ENCODE measurements at regions not wholly inside any gene's neighbourhood (a gene's known extent, or its start where the extent isn't known, plus 50 kb on each side); places are given as distances from the start of the nearest gene placed in this dataset.

DNA sequence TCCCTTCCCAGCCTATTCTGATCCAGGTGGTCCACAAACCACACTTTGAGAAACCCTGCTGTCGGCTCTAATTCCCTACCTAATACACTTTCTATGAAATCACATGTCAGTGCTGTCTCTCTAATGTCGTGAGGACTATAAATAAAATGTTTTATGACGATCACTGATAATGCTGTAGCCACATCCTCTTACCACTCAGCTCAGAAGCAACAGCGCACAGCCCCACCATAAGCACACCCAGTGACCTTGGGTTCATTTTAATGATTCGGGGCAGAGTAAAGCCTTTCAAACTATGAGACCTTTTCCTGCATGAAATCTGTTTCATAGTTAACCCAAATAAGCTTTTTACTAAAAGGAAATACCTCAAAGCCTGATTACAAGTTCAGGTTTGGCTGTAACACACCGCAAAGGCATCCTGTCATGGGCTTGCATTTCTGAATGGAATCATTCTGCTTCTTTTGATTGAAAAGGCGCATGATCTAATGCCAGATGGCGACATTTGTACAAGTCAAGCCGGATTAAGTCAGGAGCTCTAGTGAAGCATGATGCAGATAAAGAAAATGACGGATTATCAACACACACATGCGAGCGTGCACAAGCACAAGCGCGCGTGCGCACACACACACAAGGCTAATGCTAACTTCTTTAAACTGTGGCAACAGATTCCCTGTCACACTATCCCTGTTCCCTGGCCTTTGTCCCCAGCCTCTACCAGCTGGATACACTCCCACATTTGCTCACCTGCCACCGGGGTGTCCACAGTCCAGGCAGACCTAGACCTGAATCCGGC is 180.5 kb upstream of the PDE1C start:
- no peaks in the 10 kb centered on the region for H3K36me3 ChIP-seq
- no peak for DNase-seq
- H3K27me3 ChIP-seq, result no peaks in the 10 kb centered on the region
- TF ChIP-seq POLR2A (IDR thresholded peaks at IDR 0.05), result no peak
- TF ChIP-seq, protein P1, sequence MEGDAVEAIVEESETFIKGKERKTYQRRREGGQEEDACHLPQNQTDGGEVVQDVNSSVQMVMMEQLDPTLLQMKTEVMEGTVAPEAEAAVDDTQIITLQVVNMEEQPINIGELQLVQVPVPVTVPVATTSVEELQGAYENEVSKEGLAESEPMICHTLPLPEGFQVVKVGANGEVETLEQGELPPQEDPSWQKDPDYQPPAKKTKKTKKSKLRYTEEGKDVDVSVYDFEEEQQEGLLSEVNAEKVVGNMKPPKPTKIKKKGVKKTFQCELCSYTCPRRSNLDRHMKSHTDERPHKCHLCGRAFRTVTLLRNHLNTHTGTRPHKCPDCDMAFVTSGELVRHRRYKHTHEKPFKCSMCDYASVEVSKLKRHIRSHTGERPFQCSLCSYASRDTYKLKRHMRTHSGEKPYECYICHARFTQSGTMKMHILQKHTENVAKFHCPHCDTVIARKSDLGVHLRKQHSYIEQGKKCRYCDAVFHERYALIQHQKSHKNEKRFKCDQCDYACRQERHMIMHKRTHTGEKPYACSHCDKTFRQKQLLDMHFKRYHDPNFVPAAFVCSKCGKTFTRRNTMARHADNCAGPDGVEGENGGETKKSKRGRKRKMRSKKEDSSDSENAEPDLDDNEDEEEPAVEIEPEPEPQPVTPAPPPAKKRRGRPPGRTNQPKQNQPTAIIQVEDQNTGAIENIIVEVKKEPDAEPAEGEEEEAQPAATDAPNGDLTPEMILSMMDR (IDR thresholded peaks at IDR 0.05), result no peak
- no peaks in the 10 kb centered on the region for H3K9me3 ChIP-seq
- H3K4me3 ChIP-seq, result no peak overlapping the region
- no peak overlapping the region for H3K27ac ChIP-seq
- H3K4me1 ChIP-seq, result no peaks in the 10 kb centered on the region
- intact Hi-C loops (cut with DNase I; ENCODE audit: low total_unique reads), result no loop called here

DNA sequence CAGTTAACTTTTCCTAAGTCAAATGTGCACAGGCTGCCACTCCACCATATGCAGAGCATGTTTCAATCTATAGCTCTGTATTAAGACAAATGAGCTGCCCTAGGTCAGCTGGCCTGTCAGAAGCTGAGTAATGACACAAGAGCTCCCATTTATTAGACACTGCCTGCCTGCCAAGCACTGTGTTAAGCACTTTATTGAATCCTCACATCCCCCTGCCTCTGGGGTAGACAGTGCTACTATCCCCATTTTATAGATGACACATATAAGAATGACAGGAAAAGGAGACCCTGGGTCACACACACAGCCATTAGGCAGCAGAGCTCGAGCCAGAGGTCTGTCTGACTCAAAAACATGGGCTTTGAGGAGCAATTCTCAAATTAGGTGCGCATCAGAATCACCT is 179.8 kb upstream of the PDE1C start:
- Histone ChIP-seq H3K27me3 (no peaks in the 10 kb centered on the region), H3K4me3 (no peak overlapping the region), H3K4me1 (no peaks in the 10 kb centered on the region), H3K36me3 (no peaks in the 10 kb centered on the region), H3K9me3 (no peaks in the 10 kb centered on the region), H3K27ac (no peak overlapping the region)
- TF ChIP-seq, protein P1 (IDR thresholded peaks at IDR 0.05), result no peak
- no peak for TF ChIP-seq POLR2A (IDR thresholded peaks at IDR 0.05)
- DNase-seq, result no peak
- intact Hi-C loops (cut with DNase I; ENCODE audit: low total_unique reads), result no loop called here

DNA sequence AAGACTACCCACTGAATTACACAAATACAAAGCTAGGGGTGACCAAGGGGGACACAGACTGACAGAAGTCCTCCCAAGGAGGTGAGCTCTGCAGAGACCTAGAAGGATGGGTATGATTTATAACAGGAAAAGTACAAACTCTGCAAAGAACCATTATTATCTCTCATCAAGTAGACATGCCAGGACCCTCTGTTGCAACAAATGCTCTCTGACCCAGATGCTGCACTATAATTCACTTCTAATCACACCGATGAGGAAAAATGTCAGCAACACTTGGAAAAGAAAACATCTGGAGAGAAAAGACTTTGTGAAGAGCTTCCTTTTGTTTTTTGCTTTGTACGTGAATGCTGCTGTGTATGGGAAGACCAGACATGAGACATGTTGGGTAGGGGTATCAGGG is 178.3 kb upstream of the PDE1C start:
- Histone ChIP-seq H3K27me3 (no peaks in the 10 kb centered on the region), H3K27ac (no peak overlapping the region), H3K36me3 (no peaks in the 10 kb centered on the region), H3K9me3 (no peaks in the 10 kb centered on the region), H3K4me3 (no peak overlapping the region), H3K4me1 (no peaks in the 10 kb centered on the region)
- no peak for DNase-seq
- intact Hi-C loops (cut with DNase I; ENCODE audit: low total_unique reads), result no loop called here
- TF ChIP-seq, protein P1 (IDR thresholded peaks at IDR 0.05), result no peak
- TF ChIP-seq POLR2A (IDR thresholded peaks at IDR 0.05), result no peak

DNA sequence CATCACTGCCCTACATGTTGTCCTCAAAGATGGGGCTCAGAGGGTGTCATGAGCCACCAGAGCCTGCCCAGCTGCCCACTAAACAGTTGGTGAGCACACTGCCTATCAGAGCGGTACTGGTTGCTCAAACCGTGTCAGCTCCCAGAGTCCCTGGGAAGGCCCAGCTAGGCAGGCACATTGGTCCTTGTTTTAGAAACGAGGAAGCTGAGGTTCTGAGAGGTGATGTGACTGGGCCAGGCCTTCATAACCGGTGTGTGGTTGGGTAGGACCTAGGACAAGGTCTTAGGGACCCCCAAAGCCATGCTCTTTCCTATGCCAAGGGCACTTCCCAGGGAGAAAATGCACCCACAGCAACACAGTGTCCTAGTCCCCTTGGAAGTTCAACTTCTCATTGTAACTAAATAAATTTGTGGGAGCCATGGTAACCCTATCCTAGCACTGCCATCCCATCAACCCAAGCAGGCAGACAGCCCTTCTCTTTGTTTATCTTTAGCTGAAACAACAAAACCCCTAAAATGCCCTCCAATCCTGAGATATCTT is 174.7 kb upstream of the PDE1C start:
- H3K4me3 ChIP-seq, result no peak overlapping the region
- TF ChIP-seq, protein P1 (IDR thresholded peaks at IDR 0.05), result no peak
- TF ChIP-seq POLR2A (IDR thresholded peaks at IDR 0.05), result no peak
- no peak overlapping the region for H3K27ac ChIP-seq
- no peaks in the 10 kb centered on the region for H3K4me1 ChIP-seq
- no peak for DNase-seq
- H3K9me3 ChIP-seq, result no peaks in the 10 kb centered on the region
- no peaks in the 10 kb centered on the region for H3K27me3 ChIP-seq
- intact Hi-C loops (cut with DNase I; ENCODE audit: low total_unique reads), result no loop called here
- H3K36me3 ChIP-seq, result no peaks in the 10 kb centered on the region

DNA sequence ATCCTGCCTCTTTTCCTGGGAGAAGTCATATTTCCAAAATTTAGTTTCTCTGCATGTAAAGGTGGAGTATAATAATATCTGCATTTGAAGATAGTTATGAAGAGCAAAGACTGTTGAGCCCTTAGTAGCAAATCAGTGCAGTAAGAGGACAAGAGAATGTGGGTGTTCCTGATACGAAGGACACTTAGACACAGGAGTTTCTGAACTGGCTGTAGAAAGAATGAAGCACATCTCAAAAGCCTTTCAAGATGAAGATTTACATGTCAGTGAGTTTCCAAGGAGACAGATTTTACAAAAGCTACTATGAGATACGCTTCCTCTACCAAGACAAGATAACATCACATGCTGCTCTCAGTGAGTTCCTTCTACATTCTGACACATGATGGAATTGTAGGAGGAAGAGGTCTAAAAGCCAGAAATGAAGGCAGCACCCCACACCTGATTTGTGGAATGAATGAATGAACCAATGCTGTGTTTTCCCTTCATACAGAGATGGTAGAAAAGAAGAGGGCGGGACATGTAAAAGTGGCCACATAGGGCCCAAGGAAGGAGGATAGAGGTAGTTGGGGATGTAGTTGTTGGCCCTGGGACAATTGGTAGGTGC is 173.6 kb upstream of the PDE1C start:
- H3K36me3 ChIP-seq, result no peaks in the 10 kb centered on the region
- H3K27me3 ChIP-seq, result no peaks in the 10 kb centered on the region
- intact Hi-C loops (cut with DNase I; ENCODE audit: low total_unique reads), result no loop called here
- H3K27ac ChIP-seq, result no peak overlapping the region
- no peaks in the 10 kb centered on the region for H3K9me3 ChIP-seq
- no peak overlapping the region for H3K4me3 ChIP-seq
- H3K4me1 ChIP-seq, result no peaks in the 10 kb centered on the region
- TF ChIP-seq, protein P1 (IDR thresholded peaks at IDR 0.05), result no peak
- TF ChIP-seq POLR2A (IDR thresholded peaks at IDR 0.05), result no peak
- no peak for DNase-seq

All from uterus (tissue), 3 donors.